NCI-H2196 treated with DMSO at 0.1 percent for 48 hours (cell line): ENCODE measurements at regions not wholly inside any gene's neighbourhood (a gene's known extent, or its start where the extent isn't known, plus 50 kb on each side); places are given as distances from the start of the nearest gene placed in this dataset.
"Not testable (repeated sequence)": the region's sequence is repeated elsewhere in the genome, so short reads cannot be mapped to it uniquely, and the experiment has no call there.

ENCODE experiments used
- DNase-seq: peaks from one replicate; lab custom pipeline; 2025; ENCODE audit not compliant: unreplicated experiment; lab: John Stamatoyannopoulos, UW

DNA sequence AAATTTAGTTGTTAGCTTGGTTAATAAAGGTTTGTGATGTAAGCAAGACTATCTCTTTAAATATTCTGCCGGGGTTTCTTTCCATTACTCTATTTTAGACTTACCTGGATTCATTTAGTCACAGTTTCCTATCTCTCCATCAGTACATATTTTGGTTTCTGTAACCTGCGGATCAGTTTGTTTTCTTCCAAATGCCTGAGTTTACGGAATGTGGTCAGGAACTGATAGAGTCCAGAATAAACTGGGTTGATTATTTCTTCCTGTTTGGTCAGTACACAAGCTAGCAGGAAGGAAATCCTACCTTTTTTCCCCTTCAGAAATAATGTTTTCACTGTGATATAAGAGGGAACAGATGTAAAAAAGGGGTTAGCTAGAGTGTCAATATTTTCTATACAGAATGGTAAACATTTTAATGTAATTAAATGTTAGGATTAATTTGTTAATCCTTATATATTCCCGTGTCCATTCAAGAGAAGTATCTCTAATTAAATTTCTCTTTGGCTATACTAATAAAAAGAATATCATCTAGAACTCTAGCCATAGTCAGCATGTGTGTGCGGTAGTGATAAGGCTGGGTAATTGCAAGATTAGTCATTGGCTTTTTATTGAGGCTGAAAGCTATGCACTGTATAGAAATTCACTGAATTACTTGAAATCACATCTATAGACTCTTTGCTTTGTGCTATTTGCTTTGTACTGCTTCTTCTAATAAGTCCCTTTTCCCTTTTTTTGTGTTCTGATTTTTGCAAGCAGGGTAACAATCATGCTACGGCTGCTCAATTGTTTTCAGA is 144.7 kb upstream of the ADGRL4 start:
- no peak for DNase-seq

GRCh38 chr1:79150576-79150975 is 144.0 kb upstream of the ADGRL4 start:
- no peak for DNase-seq

- DNase-seq, result not testable (repeated sequence)
Observed at GRCh38 chr1:79138227-79138626, 131.7 kb upstream of the ADGRL4 start.

GRCh38 chr1:79133774-79134364 is 127.3 kb upstream of the ADGRL4 start:
- no peak for DNase-seq

- no peak for DNase-seq
Observed at GRCh38 chr1:79131626-79132025, 125.1 kb upstream of the ADGRL4 start.

- no peak for DNase-seq
Observed at GRCh38 chr1:79129914-79130313, 123.4 kb upstream of the ADGRL4 start.

GRCh38 chr1:79128722-79129121 is 122.2 kb upstream of the ADGRL4 start:
- no peak for DNase-seq

DNA sequence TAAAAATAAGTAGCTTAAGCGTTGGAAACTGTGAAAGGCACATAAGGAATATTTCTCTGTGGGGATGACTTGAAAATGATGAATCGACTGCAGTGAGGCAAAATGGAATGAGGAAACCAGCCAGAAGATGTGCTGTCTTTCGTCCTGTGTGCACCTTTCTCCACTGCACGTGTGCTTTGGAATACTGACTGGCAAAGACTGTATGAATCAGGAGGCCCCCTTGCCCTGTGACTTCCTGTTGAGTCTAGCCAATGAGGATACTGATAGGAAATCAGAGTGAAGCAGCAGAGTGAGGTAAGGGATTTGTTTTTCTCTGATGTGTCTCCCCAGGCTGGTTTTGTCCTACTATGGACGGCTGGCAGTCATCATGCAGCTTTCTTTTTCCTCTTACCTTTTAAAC is 118.2 kb upstream of the ADGRL4 start:
- DNase-seq, result no peak

DNA sequence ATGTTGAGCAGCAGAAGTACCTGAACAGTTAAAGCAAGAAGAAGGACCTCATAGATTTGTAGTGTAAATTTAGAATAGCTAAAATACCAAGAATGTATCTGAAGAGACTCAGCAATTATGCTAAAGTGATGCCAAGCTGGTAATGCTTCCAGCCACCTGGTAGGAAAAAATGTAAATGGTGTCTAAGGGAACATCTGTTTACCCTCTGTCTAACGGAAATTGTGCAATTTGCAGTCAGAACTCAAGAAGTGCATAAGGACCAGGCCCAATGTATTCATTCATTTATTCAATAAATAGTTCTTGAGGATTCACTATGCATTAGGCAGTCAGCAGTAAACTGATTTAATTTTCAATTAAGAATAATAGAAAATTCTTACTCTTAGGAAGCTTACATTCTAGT is 116.0 kb upstream of the ADGRL4 start:
- no peak for DNase-seq

GRCh38 chr1:79117376-79117775 is 110.8 kb upstream of the ADGRL4 start:
- no peak for DNase-seq

- DNase-seq, result no peak
Observed at GRCh38 chr1:79113836-79114235, 107.3 kb upstream of the ADGRL4 start.

GRCh38 chr1:79110749-79111148 is 104.2 kb upstream of the ADGRL4 start:
- DNase-seq, result no peak

GRCh38 chr1:79109445-79109844 is 102.9 kb upstream of the ADGRL4 start:
- no peak for DNase-seq

- no peak for DNase-seq
Observed at GRCh38 chr1:79105500-79105899, 99.0 kb upstream of the ADGRL4 start.

- no peak for DNase-seq
Observed at GRCh38 chr1:79104617-79105016, 98.1 kb upstream of the ADGRL4 start.

DNA sequence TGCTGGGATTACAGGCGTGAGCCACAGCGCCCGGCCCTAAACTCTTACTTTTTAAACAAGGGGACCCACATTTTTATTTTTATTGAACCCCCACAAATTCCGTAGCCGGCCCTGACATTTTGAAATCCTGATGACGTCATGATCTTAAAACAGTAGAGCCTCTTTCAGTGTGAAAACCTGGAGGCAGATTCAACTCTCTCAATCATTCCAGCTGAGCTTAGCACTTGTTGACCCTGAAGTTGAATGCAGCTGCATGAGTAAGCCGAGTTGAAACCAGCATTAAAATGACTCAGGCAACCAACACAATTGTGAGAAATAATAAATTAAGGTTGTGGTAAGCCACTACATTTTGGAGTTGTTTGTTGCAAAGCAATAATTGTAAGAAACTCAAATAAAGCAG is 93.9 kb upstream of the ADGRL4 start:
- no peak for DNase-seq

DNA sequence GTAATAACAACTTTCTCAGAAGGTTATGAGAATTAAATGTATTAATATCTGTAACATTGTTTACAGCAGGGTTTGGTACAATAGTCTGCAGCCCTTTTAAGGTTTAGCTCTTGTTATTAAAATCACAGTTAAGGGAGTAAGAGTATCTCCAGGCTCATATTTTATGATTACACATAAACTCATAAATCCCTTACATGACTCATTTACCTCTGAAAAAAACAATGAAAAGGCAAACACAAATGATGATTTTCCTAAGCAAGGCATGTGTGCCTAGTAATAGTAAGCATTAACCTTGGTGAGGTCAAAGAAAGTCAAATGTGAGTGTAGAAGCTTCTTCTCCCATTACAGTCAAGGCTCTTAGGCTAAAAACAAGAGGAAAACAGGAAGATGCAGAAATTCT is 84.5 kb upstream of the ADGRL4 start:
- DNase-seq, result no peak

- DNase-seq, result no peak
Observed at GRCh38 chr1:79089946-79090345, 83.4 kb upstream of the ADGRL4 start.

GRCh38 chr1:79082233-79082632 is 75.7 kb upstream of the ADGRL4 start:
- DNase-seq, result no peak

GRCh38 chr1:79079770-79080169 is 73.2 kb upstream of the ADGRL4 start:
- no peak for DNase-seq

GRCh38 chr1:79074975-79075374 is 68.4 kb upstream of the ADGRL4 start:
- DNase-seq, result no peak

- no peak for DNase-seq
Observed at GRCh38 chr1:79069828-79070227, 63.3 kb upstream of the ADGRL4 start.

DNA sequence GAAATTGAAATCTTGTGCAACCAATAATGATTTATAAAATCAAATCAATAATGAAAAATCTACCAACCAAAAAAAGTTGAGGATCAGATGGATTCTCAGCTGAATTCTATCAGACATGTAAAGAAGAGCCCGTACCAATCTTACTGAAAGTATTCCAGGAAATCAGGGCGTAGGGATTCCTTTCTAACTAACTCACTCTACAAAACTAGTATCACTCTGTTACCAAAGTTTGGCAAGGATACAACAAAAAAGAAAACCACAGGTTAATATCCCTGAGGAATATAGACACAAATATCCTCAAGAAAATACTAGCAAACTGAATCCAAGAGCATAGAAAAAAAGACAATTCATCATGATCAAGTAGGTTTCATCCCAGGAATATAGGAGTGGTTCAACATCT is 52.8 kb upstream of the ADGRL4 start:
- DNase-seq, result no peak
